ENCODE measurements at regions not wholly inside any gene's neighbourhood (a gene's known extent, or its start where the extent isn't known, plus 50 kb on each side); places are given as distances from the start of the nearest gene placed in this dataset.

DNA sequence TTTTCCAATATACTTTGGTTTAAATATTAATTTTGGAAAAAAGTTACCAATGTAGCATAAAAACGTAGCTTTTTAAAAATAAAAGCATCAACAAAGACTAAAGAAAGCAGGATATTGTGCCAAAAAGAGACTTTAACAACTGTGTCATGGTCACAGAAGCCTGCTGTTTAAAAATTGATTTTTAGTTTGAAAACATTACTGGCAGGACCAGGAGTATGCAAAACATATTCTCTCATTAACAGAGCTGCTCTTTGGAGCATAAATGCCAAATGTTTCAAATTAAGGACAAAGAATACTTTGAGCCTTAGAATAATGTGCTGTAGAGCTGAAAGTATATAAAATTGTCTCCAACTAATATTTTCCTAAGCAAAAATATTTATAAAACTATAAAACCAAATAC, 279.0 kb downstream of the ARAP2 start:
- Histone ChIP-seq H3K9me3 (ENCODE audit: control extremely low read depth in 1 of 5, control insufficient read depth in 4 of 5, insufficient read depth in 2 of 5, low read depth in 1 of 5, low read length in 4 of 5) (no peaks in the 10 kb centered on the region), H3K27ac (ENCODE audit: insufficient read depth in 1 of 2, low read depth in 1 of 2, low read length in 2 of 2, poor library complexity in 1 of 2, severe bottlenecking in 2 of 2) (no peak overlapping the region), H3K4me3 (ENCODE audit: control insufficient read depth in 1 of 7, extremely low read depth in 1 of 7, insufficient read depth in 4 of 7, low read depth in 2 of 7, low read length in 6 of 7) (no peak overlapping the region), H3K4me1 (ENCODE audit: control extremely low read depth in 1 of 4, control insufficient read depth in 4 of 4, insufficient read depth in 4 of 4, low read length in 3 of 4) (no peaks in the 10 kb centered on the region), H3K27me3 (replicated peaks in 2 of 5; ENCODE audit: control insufficient read depth in 4 of 5, insufficient read depth in 5 of 5, low read length in 4 of 5) (no peaks in the 10 kb centered on the region), H3K36me3 (ENCODE audit: control insufficient read depth in 4 of 4, insufficient read depth in 4 of 4, low read length in 3 of 4) (no peaks in the 10 kb centered on the region)
- DNase-seq: no peak
- ChIA-PET POLR2A (no interaction called here), CTCF (no interaction called here)
- no CpG with 5 or more reads among the region's 1 CpG for WGBS (ENCODE audit: insufficient coverage)

DNA sequence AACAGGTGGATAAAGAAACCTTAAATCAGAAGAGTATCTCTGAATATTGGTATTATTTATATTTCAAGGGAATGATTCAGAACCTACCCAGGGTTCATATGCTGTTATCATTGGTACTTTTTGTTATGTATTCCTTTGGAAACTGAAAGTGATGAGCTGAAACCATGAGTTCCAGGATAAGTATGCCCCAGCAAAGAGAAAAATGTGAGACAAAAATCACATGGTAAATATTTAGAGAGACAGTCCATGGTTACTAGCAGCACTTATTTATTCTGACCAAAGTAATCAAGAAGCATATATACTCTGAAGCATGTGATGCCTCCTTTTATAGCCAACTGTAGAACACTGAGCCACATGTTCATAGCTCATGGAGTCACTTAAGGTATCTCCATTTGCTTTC, 277.7 kb downstream of the ARAP2 start:
- H3K27me3 ChIP-seq (replicated peaks in 2 of 5; ENCODE audit: control insufficient read depth in 4 of 5, insufficient read depth in 5 of 5, low read length in 4 of 5): no peaks in the 10 kb centered on the region
- DNase-seq: no peak
- no peaks in the 10 kb centered on the region for H3K9me3 ChIP-seq (ENCODE audit: control extremely low read depth in 1 of 5, control insufficient read depth in 4 of 5, insufficient read depth in 2 of 5, low read depth in 1 of 5, low read length in 4 of 5)
- H3K36me3 ChIP-seq (ENCODE audit: control insufficient read depth in 4 of 4, insufficient read depth in 4 of 4, low read length in 3 of 4): no peaks in the 10 kb centered on the region
- H3K27ac ChIP-seq (ENCODE audit: insufficient read depth in 1 of 2, low read depth in 1 of 2, low read length in 2 of 2, poor library complexity in 1 of 2, severe bottlenecking in 2 of 2): no peak overlapping the region
- POLR2A ChIA-PET: no interaction called here
- H3K4me1 ChIP-seq (ENCODE audit: control extremely low read depth in 1 of 4, control insufficient read depth in 4 of 4, insufficient read depth in 4 of 4, low read length in 3 of 4): no peaks in the 10 kb centered on the region
- H3K4me3 ChIP-seq (ENCODE audit: control insufficient read depth in 1 of 7, extremely low read depth in 1 of 7, insufficient read depth in 4 of 7, low read depth in 2 of 7, low read length in 6 of 7): no peak overlapping the region
- CTCF ChIA-PET: no interaction called here

DNA sequence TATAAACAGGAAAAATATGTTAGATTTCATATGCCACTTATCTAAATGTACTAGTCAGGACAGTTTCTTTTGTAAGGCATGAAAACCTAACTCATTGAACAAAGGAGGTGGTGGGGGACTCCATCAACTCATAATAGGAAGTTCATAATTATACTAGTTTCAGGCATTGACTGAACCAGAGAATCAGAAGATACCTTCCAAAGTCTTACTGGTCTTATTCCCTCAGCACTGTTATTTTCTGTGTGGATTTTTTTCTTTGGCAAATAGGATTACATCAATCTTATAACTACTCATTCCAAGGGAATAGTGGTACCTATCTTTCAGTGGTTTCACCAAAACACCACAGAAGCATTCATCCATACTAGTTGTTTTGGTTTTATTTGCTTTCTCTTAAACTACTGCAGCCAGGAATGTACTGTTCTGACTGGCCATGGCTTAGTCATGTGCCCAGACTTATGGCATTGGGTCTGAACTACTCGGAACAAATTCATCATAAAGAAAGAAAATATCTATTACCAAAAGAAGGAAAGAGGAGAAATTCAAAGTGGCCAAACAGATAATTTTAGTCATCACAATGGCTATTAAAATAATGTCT, 273.9 kb downstream of the ARAP2 start:
- CTCF ChIA-PET: no interaction called here
- H3K27me3 ChIP-seq (replicated peaks in 2 of 5; ENCODE audit: control insufficient read depth in 4 of 5, insufficient read depth in 5 of 5, low read length in 4 of 5): no peaks in the 10 kb centered on the region
- no peaks in the 10 kb centered on the region for H3K9me3 ChIP-seq (ENCODE audit: control extremely low read depth in 1 of 5, control insufficient read depth in 4 of 5, insufficient read depth in 2 of 5, low read depth in 1 of 5, low read length in 4 of 5)
- WGBS (ENCODE audit: insufficient coverage): no CpG with 5 or more reads among the region's 1 CpG
- DNase-seq: no peak
- H3K36me3 ChIP-seq (ENCODE audit: control insufficient read depth in 4 of 4, insufficient read depth in 4 of 4, low read length in 3 of 4): no peaks in the 10 kb centered on the region
- no peaks in the 10 kb centered on the region for H3K4me1 ChIP-seq (ENCODE audit: control extremely low read depth in 1 of 4, control insufficient read depth in 4 of 4, insufficient read depth in 4 of 4, low read length in 3 of 4)
- no peak overlapping the region for H3K4me3 ChIP-seq (ENCODE audit: control insufficient read depth in 1 of 7, extremely low read depth in 1 of 7, insufficient read depth in 4 of 7, low read depth in 2 of 7, low read length in 6 of 7)
- POLR2A ChIA-PET: no interaction called here
- no peak overlapping the region for H3K27ac ChIP-seq (ENCODE audit: insufficient read depth in 1 of 2, low read depth in 1 of 2, low read length in 2 of 2, poor library complexity in 1 of 2, severe bottlenecking in 2 of 2)

DNA sequence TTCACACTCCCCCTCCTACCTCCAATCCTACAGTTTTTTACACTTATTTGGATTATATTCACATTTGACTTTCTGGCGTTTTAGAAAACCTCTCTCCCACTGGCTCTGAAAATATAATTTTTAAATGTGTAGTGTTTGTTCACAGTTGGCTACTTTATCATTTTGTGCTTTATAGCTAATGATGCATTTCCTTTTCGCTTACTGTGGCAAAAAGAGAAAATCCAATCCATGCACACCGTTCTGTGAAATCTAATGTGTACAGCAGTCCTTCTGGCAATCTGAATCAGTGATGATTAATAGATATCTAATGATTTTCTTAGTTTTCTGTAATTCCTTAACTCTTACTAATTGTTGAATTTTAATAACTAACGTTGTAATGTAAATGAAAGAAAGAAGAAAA, 271.5 kb downstream of the ARAP2 start:
- DNase-seq: no peak
- Histone ChIP-seq H3K4me3 (ENCODE audit: control insufficient read depth in 1 of 7, extremely low read depth in 1 of 7, insufficient read depth in 4 of 7, low read depth in 2 of 7, low read length in 6 of 7) (no peak overlapping the region), H3K27ac (ENCODE audit: insufficient read depth in 1 of 2, low read depth in 1 of 2, low read length in 2 of 2, poor library complexity in 1 of 2, severe bottlenecking in 2 of 2) (no peak overlapping the region), H3K4me1 (ENCODE audit: control extremely low read depth in 1 of 4, control insufficient read depth in 4 of 4, insufficient read depth in 4 of 4, low read length in 3 of 4) (no peaks in the 10 kb centered on the region), H3K27me3 (replicated peaks in 2 of 5; ENCODE audit: control insufficient read depth in 4 of 5, insufficient read depth in 5 of 5, low read length in 4 of 5) (no peaks in the 10 kb centered on the region), H3K36me3 (ENCODE audit: control insufficient read depth in 4 of 4, insufficient read depth in 4 of 4, low read length in 3 of 4) (no peaks in the 10 kb centered on the region), H3K9me3 (ENCODE audit: control extremely low read depth in 1 of 5, control insufficient read depth in 4 of 5, insufficient read depth in 2 of 5, low read depth in 1 of 5, low read length in 4 of 5) (no peaks in the 10 kb centered on the region)
- CTCF ChIA-PET: no interaction called here
- 100% methylated on average over 1 of the region's 4 CpGs for WGBS (ENCODE audit: insufficient coverage)
- POLR2A ChIA-PET: no interaction called here

DNA sequence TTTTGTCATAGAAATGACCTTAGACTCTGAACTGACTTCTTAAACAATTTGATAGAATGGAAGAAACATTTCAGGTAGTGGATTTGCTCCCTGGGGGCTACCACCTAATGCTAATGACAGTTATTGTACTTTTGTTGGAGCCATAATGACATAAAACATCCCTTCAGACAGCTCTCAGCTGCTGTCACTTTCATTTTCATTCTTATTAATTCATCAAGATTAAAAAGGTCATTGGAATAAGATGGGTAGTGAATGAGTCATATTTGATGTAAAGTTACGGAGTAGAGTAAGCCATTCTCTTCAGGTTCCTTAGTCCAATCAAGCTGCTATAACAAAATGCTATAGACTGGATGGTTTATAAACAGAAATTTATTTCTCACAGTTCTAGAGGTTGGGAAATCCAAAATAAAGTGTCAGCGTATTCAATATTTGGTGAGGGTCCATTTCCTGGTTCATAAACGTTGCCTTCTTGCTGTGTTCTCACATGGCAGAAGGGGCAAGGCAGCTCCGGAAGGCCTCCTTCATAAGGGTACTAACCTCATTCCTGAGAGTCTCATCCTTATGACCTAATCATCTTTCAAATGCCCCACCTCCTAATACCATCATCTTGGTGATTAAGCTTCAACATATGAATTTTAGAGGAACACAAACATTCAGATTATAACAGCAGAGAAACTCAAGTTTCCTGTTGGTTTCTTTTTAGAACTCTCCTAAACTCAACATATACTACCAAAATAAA, 268.5 kb downstream of the ARAP2 start:
- Histone ChIP-seq H3K27me3 (replicated peaks in 2 of 5; ENCODE audit: control insufficient read depth in 4 of 5, insufficient read depth in 5 of 5, low read length in 4 of 5) (no peaks in the 10 kb centered on the region), H3K9me3 (ENCODE audit: control extremely low read depth in 1 of 5, control insufficient read depth in 4 of 5, insufficient read depth in 2 of 5, low read depth in 1 of 5, low read length in 4 of 5) (no peaks in the 10 kb centered on the region), H3K27ac (ENCODE audit: insufficient read depth in 1 of 2, low read depth in 1 of 2, low read length in 2 of 2, poor library complexity in 1 of 2, severe bottlenecking in 2 of 2) (no peak overlapping the region), H3K36me3 (ENCODE audit: control insufficient read depth in 4 of 4, insufficient read depth in 4 of 4, low read length in 3 of 4) (no peaks in the 10 kb centered on the region), H3K4me1 (ENCODE audit: control extremely low read depth in 1 of 4, control insufficient read depth in 4 of 4, insufficient read depth in 4 of 4, low read length in 3 of 4) (no peaks in the 10 kb centered on the region), H3K4me3 (ENCODE audit: control insufficient read depth in 1 of 7, extremely low read depth in 1 of 7, insufficient read depth in 4 of 7, low read depth in 2 of 7, low read length in 6 of 7) (no peak overlapping the region)
- CTCF ChIA-PET: no interaction called here
- 96% methylated on average over 3 of the region's 4 CpGs for WGBS (ENCODE audit: insufficient coverage)
- POLR2A ChIA-PET: interaction anchor here (0.7 kb wide), 1 partner anchor 302 kb away, joined by 3 read pairs; no protein-coding TSS in a partner anchor
- DNase-seq: no peak

DNA sequence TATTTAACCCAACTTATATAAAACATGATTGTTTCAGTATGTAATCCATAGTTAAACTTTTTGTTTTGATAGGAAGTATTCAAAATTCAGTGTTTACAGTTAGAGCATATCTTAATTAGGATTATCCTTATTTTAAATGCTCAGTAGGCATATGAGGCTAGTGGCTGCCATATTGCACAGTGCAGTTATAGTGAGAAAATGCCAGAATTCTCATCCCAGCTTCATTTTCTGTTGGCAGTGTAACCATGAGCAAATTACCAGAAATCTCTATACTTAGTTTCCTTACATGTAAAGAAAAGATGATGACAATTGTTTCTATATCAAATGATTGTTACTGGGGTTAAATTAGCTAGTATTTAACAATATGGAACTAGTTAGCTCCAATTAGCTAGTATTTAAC, 265.8 kb downstream of the ARAP2 start:
- CTCF ChIA-PET: interaction anchor here (1.4 kb wide), 1 partner anchor 16 kb away, joined by 4 read pairs; no protein-coding TSS in a partner anchor

DNA sequence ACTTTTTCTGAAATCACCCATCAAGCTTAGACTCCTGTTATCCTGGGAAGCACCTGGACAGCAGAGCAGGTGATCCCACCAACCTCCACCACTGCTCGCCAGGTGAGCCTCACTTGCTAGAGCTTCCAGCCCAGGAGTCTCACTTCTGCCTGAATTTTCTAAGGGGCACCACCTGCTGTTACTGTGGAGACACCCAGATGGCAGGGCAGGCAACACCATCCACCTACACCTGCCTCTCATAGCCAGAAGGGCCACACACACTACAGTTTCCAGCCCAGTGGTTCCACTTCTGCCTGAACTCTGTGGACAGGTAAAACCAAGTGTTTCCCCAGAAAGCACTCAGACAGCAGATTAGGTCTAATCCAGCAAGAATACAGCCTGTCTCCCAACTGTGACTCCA, 262.0 kb downstream of the ARAP2 start:
- no peaks in the 10 kb centered on the region for H3K4me1 ChIP-seq (ENCODE audit: control extremely low read depth in 1 of 4, control insufficient read depth in 4 of 4, insufficient read depth in 4 of 4, low read length in 3 of 4)
- ChIA-PET POLR2A (no interaction called here), CTCF (no interaction called here)
- no peak overlapping the region for H3K4me3 ChIP-seq (ENCODE audit: control insufficient read depth in 1 of 7, extremely low read depth in 1 of 7, insufficient read depth in 4 of 7, low read depth in 2 of 7, low read length in 6 of 7)
- 100% methylated on average over 1 of the region's 1 CpG for WGBS (ENCODE audit: insufficient coverage)
- peaks cover 0 to 4% (median 1%) of the 10 kb centered on the region in 5 experiments for H3K9me3 ChIP-seq (ENCODE audit: control extremely low read depth in 1 of 5, control insufficient read depth in 4 of 5, insufficient read depth in 2 of 5, low read depth in 1 of 5, low read length in 4 of 5)
- no peaks in the 10 kb centered on the region for H3K36me3 ChIP-seq (ENCODE audit: control insufficient read depth in 4 of 4, insufficient read depth in 4 of 4, low read length in 3 of 4)
- H3K27ac ChIP-seq (ENCODE audit: insufficient read depth in 1 of 2, low read depth in 1 of 2, low read length in 2 of 2, poor library complexity in 1 of 2, severe bottlenecking in 2 of 2): no peak overlapping the region
- no peaks in the 10 kb centered on the region for H3K27me3 ChIP-seq (replicated peaks in 2 of 5; ENCODE audit: control insufficient read depth in 4 of 5, insufficient read depth in 5 of 5, low read length in 4 of 5)
- DNase-seq: no peak

More for the DNA sequence above, 265.8 kb downstream of the ARAP2 start:
- DNase-seq: no peak
- H3K27me3 ChIP-seq (replicated peaks in 2 of 5; ENCODE audit: control insufficient read depth in 4 of 5, insufficient read depth in 5 of 5, low read length in 4 of 5): no peaks in the 10 kb centered on the region
- POLR2A ChIA-PET: no interaction called here
- H3K36me3 ChIP-seq (ENCODE audit: control insufficient read depth in 4 of 4, insufficient read depth in 4 of 4, low read length in 3 of 4): no peaks in the 10 kb centered on the region
- no peak overlapping the region for H3K4me3 ChIP-seq (ENCODE audit: control insufficient read depth in 1 of 7, extremely low read depth in 1 of 7, insufficient read depth in 4 of 7, low read depth in 2 of 7, low read length in 6 of 7)
- H3K4me1 ChIP-seq (ENCODE audit: control extremely low read depth in 1 of 4, control insufficient read depth in 4 of 4, insufficient read depth in 4 of 4, low read length in 3 of 4): no peaks in the 10 kb centered on the region
- no peak overlapping the region for H3K27ac ChIP-seq (ENCODE audit: insufficient read depth in 1 of 2, low read depth in 1 of 2, low read length in 2 of 2, poor library complexity in 1 of 2, severe bottlenecking in 2 of 2)
- peaks cover 0 to 4% (median 0%) of the 10 kb centered on the region in 5 experiments for H3K9me3 ChIP-seq (ENCODE audit: control extremely low read depth in 1 of 5, control insufficient read depth in 4 of 5, insufficient read depth in 2 of 5, low read depth in 1 of 5, low read length in 4 of 5)

All from common myeloid progenitor, CD34-positive (primary cell).